RCC 7860 (cell line): ENCODE measurements at regions not wholly inside any gene's neighbourhood (a gene's known extent, or its start where the extent isn't known, plus 50 kb on each side); places are given as distances from the start of the nearest gene placed in this dataset.
"Not testable (repeated sequence)": the region's sequence is repeated elsewhere in the genome, so short reads cannot be mapped to it uniquely, and the experiment has no call there.

Source experiments
- DNase-seq: peaks from one replicate; pipeline ENCODE4 v3.0.0-alpha.2; 2015; ENCODE audit warnings: low spot score
- FAIRE-seq: peaks from 2 replicates; lab custom pipeline; 2012; peaks lifted over from hg19 to GRCh38; lab: Jason Lieb, UNC

DNA sequence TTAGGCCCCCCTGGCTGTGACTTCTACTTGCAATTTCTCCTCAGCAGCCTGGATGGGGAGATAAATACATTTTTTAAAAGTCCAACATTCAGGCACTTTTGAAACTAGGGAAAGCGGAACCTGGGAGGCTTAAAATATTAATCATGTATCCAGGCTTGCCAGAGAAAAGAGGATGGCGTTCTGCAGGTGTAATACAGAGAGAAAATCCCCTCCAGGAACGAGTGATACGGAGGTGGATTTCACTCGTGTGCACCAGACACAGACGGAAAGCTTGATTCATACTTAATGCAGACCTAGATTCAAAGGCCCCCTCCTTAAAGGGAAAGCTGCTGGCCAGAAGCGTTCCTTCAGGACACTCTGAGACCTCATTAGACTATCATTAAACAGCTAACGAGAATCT is 354.0 kb upstream of the BOD1L1 start:
- no peak for FAIRE-seq
- DNase-seq = no peak

DNA sequence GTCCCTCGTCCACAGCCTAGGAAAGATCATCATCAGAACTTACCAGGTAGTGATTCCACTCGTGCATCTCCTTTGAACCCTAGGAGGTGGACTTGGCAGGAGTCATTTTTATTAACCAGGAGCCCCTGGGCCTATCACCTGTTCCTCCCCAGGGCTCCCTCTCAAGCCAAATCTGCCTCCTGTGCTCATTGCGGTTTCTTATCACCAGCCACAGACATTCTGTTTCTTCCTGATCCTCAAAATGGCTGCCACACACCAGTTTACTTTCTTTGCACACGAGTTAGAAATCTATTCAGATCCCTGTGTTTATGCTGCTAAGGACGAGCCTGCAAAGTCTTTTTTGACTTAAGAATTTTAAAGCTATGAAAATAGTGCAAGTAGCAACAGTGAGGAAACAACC is 354.5 kb upstream of the BOD1L1 start:
- DNase-seq (no peak), FAIRE-seq (no peak)

GRCh38 chr4:13983189-13983790 is 355.8 kb upstream of the BOD1L1 start:
- no peak for DNase-seq
- no peak for FAIRE-seq

DNA sequence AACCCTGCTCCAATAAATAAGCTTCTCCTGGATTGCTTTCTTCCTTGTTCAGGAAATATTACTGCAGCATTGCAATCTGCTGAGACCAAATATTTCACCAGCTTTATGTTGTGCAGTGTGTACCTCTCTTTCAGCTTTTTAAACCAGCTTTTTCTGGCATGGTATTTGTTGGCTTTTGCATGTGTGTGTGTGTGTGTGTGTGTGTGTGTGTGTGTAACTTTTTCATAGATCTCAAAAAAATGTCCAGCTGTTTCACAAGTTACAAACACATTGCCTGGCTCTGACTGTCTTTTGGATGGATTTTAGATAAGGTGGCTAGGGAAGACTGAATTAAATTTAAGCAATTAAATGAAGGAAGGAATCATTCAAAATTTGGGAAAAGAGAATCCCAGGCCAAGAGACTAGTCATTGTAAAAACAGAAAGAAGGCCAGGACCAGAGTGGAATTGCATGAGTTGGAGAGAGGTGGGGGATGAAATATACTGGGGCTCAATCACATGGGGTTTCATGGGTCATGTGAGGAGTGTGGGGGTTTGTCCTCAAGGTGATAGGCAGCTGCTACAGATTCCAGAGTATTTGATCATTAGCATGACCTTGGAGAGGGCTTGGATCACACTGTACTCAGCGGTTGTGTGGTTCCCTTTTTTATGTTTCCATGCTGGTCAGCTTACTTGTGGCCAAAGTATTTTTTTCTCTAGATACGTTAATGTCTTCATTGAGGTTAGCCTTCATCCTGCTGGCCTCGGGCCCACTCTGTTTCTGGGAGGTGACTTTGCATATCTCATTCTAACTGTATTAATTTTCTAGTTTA is 357.7 kb upstream of the BOD1L1 start:
- FAIRE-seq (peak; percentile 94), DNase-seq (peak; percentile 78)

DNA sequence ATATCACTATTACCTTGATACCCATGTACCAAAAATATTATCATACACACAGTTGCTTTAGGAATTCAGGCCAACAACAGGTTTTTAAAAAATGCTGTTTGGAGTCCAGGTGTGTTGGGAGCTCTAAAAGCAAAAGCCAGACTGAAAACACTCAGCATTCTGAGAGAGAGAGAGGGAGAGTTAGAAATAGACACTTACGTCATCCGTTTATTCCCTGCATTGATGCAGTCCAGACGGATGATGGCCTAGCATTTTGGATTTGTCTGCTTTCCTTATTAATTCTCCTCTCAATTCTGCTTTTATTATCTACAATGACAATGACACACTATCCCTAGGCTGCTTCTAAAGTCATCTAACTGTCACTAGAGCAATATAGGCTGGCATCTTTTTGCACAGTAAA is 358.3 kb upstream of the BOD1L1 start:
- DNase-seq = peak; percentile 20
- FAIRE-seq = no peak

DNA sequence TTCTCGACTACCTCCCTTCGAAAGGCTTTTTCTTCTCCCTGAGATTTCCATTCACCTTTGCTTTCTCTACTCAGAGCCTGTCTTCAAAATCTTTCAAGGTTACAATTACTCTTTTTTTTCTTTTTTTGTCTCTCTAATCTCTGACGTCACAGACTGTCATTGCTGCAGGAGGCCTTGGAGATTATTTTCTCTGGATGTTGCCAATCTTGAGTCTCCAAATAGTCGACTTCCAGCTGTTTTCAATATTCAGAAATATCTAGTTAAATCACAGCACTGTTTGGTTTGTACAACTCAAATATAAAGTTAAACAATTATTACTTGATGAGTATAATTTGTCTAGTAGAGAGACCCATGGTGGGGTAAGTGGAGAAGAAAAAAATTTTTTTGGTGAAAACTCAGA is 359.0 kb upstream of the BOD1L1 start:
- no peak for DNase-seq
- no peak for FAIRE-seq

- peak; percentile 86 for DNase-seq
- peak; percentile 89 for FAIRE-seq
Observed at GRCh38 chr4:13988353-13989305, 361.1 kb upstream of the BOD1L1 start.

- DNase-seq (peak; percentile 55), FAIRE-seq (peak; percentile 46)
Observed at GRCh38 chr4:13989501-13989900, 362.0 kb upstream of the BOD1L1 start.

- FAIRE-seq = peak; percentile 99
- DNase-seq = peak; percentile 91
Observed at GRCh38 chr4:13990596-13991589, 363.4 kb upstream of the BOD1L1 start.

DNA sequence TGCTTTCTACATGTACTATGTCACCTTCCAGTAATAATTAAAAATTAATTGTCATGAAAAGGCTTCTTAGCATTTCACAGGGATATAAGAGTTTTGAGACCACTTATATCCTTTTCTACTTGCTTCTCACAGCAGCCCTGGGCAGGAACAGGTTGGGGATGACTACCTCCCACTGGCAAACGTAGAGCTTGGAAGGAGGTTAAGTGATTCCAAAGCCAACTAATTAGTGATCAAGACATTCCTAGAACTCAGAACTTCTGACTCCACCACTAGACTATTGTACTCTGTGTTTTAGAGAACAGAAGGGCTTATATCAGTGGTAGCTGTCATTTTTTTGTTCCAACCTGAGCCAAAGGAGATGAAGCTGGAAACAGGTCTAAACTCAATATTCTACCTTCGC is 364.5 kb upstream of the BOD1L1 start:
- DNase-seq (no peak), FAIRE-seq (no peak)

DNA sequence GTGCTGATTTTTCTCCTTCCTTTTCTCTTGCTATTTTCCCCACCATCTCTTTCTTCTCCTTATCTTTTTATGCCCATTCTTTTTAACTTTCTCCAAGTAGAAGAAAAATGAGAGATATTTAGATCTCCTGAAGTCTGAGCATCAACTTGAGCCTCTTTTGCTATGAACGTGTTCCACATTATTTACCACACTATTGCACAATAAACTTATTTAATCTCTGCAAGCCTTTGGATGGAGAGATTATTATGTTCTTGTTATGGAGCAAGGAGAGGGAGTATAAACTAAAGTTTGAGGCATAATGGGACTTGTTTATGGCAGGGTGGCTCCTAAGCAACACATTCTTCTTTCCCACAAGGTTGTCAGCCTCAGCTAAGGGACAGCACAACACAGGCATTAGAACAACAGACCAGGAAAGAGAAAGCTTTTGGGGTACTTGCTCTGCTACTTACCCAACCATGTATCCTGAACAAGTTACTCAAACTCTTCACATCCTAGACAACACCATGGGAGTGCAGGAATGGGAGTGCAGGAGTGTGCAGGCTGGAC is 365.5 kb upstream of the BOD1L1 start:
- no peak for FAIRE-seq

GRCh38 chr4:13994016-13994415 is 366.5 kb upstream of the BOD1L1 start:
- FAIRE-seq = peak; percentile 96
- peak; percentile 66 for DNase-seq

More for the DNA sequence above, 365.5 kb upstream of the BOD1L1 start:
- DNase-seq = peak; percentile 17

DNA sequence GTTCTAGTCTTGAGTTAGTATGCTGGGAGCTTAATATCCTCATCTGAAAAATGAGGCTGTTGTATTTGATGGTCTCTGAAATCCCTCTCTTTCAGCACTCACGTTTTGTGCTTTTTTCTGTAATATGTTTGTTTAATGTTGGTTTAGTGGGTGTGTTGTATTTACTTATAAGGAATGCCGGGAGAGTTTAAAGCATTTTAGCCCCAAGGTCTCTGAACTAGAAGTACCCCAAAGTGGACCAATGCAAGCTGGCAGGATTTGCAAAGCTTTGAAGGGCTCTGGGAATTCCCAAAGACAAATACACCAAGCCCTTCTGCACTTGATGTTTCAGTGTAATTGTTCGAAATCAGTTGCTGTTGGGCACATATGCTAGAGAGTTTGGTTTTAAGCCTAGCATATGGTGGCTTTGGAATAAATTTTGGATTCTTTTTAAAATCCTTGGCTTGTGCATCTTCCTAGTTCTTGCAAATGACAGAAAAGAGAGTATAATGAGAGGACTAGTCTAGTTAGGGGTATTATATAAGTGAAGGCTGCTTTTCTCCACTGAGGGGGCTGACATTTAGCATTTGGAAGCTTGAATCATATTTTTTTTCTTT is 371.4 kb upstream of the BOD1L1 start:
- FAIRE-seq (no peak), DNase-seq (no peak)

DNA sequence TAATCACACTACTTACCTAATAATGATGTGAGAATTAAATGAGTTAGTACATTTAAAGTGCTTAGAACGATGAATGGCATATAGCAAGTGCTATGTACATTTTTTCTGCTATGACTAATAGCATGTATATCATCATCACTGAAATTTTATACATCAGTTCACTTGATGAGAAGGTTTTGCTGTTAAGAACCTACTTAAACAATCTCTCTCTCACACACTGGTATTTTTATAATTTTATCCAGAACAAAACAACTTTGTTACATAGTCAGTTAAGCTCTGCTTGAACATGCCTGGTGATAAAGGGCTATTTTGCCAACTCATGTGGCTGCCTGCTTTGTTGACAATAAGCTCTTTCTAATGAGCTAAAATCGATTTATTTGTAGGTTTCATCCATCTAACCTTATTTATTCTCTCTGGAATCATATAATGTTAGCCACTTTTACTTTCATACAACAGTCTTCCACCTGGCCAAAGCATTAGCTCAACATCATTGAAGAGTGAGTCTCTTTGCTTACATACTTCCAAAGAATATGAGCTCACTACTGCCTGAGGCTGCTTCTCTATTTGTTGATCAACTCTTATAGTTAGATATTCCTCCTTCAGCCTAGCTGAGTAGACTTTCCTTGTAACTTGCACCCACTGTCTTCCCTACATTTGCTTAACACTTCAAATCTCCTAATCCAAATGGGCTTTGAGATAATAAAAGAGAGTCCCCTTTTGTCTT is 372.7 kb upstream of the BOD1L1 start:
- DNase-seq (no peak), FAIRE-seq (no peak)

- not testable (repeated sequence) for FAIRE-seq, DNase-seq
Observed at GRCh38 chr4:14002331-14002730, 374.8 kb upstream of the BOD1L1 start.

- no peak for DNase-seq
- no peak for FAIRE-seq
Observed at GRCh38 chr4:14008494-14008893, 381.0 kb upstream of the BOD1L1 start.

GRCh38 chr4:14018191-14018853 is 390.8 kb upstream of the BOD1L1 start:
- no peak for DNase-seq
- FAIRE-seq = no peak

DNA sequence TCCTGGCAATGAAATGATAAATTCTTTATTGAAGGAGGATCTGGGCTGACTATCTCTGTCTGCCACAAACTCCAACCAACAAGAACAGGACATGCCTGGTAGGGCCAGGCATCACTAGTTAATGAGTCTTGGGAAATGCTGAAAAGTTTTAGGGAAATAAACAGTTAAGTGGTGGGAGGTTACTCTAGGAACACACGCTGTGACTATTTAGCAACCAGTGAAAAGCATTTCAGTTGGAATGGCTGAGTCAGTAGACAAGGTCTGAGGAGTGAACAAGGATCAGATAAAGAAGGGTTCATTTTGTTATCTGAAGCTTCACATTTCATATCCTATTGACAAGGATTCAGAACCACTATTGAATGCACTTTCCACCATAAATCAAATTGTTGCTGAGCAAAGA is 394.9 kb upstream of the BOD1L1 start:
- DNase-seq (peak; percentile 90), FAIRE-seq (no peak)
